Activated T-cell treated with anti-CD3 and anti-CD28 coated beads for 48 hours (primary cell): ENCODE measurements at regions not wholly inside any gene's neighbourhood (a gene's known extent, or its start where the extent isn't known, plus 50 kb on each side); places are given as distances from the start of the nearest gene placed in this dataset.

Experiments
- DNase-seq: peaks from one replicate; pipeline ENCODE4 v3.0.0-alpha.2; 2020; ENCODE audit warnings: low read depth

DNA sequence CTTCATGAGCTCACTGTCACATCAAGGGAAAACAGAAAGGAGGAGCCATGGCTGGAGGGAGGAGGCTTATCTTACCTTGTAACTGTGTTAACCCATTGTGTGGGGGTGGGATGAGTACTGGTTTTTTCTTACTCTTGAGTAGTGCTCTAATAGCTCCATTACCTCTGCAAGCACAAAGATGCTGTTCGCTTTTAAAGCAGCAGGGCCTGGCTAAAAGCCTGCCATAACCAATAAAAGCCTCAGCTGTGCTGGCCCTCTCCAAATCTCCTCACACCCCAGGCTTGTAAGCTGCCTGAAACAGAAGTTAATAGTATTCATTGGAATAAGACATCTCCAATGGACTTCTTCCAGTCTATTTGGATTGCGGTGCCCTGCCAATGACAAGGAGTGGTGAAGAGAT is 544.1 kb downstream of the TUSC7 start:
- no peak for DNase-seq

DNA sequence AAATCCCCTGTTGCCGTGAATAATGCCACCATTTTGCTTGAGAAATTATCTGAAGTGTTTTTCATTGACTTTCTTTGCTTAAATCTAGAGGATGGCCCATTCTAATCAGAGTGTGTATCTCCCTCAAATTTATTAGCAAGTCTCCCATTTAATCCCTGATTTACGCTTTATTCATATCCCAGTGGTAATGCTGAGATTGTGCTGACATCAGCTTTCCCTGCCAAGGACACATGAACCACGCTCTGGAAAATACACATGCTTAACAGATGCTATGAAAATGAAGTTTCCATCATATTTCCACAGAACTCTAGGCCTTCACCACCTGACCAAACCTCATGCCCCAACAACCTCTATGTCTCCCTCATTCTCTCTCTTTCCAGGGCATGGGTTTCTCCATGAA is 545.4 kb downstream of the TUSC7 start:
- no peak for DNase-seq

DNA sequence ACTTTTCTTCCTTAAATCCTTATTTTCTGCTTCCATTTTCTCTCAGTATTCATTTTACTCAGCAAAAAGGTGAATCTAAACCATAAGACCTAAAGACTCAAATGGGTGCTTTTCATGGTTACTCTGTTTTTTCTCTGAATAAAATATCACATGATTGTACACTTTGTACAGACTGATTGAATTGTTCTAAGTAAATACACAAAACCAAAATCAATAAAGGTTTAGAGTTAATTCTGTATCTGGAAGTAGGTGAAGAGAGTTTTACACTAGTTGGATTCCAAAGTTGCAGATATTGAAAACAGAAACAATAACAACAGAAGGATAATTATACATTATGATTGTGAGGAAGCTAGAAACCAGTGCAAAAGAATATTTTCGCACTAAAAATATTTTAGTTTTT is 546.2 kb downstream of the TUSC7 start:
- DNase-seq: no peak

DNA sequence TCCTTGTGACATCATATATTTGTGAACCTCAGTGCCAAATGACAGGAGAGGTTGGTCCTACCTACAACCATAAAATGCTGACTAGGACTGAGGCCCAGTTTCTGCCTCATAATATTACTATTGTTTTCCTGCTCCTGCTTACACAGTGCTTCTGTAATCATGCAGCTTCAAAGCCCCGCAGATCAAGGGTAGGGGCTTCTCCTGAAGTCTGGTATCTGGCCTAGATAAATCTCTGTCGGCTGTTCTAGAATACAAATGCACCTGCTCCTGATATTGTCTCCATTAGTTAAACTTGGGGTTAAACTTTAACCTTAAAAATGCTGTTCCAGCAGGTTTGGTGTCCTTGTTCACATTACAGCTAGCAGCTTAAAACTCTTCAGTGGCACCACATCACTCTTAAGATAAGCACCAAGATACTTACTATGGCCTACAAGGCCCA is 552.4 kb downstream of the TUSC7 start:
- DNase-seq: no peak

DNA sequence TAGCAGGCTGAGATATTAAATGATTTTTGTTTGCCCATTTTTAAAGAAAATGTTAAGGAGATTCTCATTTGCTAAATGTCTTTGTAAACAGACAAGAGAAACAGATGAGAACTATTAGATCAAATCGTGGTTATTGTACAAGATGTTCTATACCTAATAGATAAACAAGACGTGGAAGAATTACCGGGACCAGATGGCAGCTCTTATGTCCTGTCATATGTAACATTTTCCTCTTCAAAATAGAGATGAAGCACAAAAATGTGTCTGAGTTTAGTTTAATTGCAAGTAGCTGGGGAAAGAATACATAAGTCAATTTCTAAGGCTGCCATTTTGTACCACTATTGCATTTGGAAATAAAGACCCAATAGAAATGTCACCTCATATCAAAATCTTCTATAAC is 553.7 kb downstream of the TUSC7 start:
- no peak for DNase-seq

DNA sequence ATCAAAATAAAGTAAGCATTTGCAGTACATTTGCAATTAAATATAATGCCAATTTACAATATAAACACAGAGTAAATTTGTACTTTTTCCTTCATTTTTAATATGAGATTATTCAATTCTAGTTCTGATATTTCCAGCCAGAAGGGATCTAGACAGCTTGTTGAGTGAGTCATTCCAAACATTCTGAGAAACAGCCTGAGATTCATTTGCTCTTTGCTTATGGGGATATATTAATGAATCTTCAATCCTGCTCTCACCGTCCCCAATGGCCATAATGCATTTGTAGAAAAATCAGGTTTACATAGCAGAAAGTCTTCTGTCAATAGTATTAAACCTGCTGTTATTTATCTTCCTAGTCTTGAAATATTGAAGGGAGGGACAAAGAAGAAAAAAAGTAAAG is 554.2 kb downstream of the TUSC7 start:
- DNase-seq: no peak

DNA sequence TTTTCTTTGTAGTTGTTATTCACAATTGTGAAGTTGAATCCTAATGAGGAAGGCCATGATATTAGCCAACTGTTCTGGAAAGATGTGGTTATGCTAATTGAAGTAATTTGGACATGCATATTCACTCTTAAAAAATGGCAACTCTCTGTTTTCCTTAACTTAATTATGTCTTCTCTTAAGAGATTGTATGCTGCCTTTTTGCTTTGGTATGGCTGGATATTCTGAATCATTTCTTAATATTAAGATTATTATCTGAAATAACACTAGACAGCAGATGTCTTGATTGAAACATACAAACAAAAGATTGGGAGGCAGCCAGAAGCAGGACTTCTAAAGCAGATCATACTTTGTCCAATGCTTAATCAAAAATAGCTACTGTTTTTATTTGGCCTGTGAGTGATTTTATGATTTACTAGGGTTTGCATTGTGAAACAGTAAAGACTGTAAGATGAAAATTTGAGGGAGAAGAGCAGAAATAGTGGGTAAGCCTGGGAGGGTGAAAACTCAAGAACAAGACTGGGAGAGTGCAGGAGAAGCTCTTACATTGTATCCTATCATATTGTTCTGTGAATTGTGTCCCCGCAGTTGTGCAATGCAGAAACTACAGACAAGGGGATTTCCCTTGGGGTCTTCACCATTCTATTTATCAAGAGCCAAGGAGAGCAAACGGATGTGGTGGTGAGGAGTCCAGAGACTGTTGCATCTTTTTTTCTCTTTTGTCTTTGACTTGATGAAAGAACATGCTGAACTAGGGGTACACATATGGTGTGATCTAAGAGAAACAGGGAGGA is 554.8 kb downstream of the TUSC7 start:
- no peak for DNase-seq

DNA sequence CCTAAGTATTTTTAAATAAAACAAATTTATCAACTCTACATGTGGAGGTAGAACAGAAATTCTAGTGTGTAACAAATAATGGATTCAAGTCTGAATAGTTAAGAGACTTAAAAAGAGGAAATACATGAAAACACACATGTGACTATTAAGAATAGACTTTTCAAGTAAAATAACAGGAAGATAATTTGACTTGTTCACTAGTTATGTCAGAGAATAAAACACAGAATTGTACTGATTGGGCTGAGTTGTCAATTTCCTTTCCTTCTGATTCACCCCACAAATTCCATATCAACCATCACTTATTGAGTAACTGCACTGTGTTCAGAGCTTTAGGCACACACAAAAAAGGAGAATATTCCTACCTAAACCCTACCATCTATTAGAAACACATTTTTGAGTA is 557.2 kb downstream of the TUSC7 start:
- DNase-seq: no peak

DNA sequence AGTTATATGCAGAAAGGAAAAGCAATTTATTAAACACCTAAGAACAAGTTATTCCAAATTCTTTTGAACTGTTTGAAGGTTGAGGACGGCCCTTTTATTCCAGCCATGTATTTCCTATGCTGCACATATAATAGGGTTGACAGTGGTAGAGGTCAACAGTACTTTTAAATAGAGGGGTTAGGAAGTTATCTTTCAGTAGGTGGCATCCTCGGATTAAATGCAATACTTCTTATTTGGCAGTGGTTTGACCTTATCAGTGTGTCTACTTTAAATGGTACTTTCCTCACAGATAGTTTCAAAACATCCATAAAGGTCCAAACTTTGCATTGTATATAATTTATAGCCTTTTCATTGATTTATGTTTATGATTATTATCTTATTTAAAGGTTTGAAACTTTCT is 558.7 kb downstream of the TUSC7 start:
- DNase-seq: no peak

DNA sequence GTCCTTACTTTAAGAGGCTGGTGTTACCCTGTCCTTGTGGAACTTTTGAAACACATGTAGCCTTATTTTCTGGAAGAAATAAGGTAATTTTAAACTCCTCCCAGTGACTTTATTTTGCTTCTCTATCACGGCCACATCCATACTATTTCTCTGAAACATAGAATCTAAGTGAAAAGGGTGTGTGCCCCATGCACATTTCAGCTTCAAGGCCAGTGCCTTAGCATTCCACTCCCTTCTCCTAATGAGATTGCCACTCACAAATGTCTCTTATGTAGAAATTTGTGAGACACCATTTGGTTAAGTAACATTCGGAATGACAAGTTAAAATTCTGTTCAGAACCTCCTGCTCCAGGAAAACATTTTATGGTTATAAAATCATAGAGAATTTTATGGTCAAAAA is 562.7 kb downstream of the TUSC7 start:
- DNase-seq: no peak

DNA sequence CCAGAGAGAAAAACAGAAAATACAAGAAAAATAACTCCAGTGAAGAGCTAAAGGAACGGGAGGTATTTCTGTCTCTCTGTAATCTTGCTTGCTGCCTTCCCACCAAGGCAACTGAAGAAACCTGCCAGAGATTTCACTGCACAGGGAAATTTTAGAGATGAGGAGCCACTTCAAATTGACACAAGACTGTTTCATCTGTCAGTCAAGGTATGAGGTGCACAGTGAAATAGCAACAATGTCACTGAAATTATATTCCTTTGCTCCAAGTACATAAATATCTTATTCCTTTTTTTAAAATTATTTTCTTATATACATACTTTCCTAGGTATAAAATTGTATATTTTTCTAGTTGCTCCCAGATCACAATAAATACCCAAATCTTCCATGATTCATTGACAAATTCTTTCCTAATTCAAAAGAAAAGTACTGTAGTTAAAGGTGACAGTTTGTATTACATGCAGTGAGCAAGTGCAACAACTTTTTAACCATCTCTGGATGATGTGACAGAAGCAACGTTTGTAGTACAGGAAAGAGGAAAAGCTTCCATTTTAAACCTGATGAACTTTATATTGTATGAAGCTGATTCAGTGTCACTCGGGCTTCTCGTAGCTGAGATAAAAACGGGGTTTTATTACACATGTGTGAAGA is 563.4 kb downstream of the TUSC7 start:
- no peak for DNase-seq

DNA sequence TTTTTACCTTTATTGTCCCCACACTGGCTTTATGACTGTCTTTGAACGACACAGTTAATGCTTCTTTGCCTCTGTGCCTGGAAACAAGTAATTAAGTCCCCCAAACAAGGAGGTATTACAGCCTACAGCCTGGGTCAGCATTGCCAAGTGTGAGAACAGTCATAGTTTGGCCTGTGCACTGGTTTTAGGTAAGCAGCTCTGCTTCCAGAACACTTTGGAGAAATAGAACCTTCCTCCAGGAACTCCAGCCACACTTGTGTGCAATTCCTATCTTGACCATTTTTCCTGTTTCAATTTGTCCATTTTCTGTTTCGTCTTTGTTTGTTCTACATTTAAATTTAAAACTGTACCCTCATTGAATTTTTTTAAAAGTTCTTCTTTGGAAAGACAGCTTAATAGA is 568.2 kb downstream of the TUSC7 start:
- DNase-seq: no peak

DNA sequence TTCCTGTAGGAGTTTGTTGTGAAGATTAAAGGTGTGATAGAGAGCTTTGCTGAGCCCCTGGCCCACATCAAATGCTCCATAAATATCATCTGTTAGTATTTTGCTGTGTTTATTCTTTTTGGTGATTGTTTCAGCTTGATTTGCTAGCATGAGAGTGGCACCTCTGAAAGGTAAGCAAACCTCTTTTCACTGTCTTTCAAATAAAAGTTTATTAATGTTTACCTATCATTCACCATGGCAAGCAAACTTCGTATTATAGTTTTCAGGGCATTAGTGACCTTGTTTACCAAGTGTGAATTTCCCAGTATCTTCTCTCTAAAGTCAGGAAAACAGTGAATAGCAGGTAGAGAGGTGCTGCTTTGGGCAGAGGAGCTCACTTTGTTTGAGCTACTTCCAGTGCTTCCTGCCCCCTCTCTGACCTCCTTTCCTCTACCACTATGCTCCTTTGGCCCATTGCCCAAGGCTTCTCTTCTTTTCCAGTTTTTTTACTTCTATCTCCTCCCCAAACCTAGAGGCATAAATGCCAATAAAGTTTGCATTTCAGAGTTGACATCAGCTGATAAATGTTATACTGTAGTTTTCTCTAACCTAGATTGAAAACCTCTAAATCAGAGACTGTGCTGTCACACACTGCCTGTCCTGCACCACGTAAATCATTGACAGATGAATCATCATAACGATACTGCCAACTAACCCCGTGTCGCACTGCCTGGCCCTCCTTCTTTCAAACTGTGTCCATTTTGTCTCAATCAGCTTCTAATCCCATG is 569.0 kb downstream of the TUSC7 start:
- no peak for DNase-seq

DNA sequence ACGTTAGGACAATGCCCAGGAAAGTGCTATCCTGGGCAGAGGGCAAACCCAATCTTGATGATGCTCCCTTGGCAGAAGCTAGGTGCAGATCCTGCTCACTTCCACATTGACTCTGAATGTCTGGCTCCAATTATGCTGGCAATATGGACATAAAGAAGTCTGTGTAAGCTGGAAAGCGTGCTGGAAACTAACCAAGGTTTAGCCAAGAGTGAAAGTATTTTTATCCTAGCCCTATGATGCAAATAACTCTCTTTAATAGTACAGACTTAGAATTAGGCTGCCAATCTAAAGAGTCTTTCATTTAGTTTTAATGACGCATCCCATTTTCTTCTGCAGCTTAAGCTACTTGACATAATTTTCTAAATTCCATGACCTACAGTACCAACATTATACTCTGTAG is 571.8 kb downstream of the TUSC7 start:
- DNase-seq: no peak

DNA sequence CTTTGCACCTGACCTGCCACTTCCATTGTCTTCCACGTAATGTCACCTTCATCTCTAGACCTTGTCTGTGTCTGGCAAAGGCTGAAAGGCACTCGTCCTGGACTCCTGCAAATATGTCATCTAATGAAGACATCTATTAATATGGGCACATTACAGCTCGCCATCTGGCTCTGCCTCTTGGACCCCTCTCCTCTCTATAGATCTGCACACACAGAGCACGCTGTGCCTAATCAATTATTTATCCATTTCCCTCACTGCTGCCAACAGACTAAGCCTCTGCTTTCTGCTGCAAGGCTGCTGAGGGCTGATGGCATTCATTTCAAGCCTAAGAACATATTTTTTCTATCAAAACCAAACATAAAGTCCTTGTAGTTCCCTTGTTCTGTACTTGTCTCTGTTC is 573.0 kb downstream of the TUSC7 start:
- DNase-seq: no peak

DNA sequence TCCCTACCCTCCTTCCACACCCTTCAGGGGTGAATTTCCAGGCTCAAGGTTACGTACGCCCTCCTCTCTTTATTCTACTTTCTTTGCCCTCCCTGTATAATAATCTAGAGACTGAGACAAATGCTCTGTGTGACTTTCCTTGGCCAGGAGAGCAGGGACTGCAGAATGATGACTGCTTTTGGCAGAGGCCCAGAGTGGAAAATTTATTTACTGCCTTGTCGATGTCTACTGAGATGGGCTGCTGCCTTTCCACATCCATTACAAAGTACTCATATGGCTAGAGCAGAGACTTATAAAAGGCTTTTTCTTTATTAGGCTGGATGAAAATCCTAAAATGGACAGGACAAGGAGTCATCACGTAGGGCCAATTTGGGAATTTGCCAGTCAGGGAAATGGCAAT is 576.2 kb downstream of the TUSC7 start:
- no peak for DNase-seq

DNA sequence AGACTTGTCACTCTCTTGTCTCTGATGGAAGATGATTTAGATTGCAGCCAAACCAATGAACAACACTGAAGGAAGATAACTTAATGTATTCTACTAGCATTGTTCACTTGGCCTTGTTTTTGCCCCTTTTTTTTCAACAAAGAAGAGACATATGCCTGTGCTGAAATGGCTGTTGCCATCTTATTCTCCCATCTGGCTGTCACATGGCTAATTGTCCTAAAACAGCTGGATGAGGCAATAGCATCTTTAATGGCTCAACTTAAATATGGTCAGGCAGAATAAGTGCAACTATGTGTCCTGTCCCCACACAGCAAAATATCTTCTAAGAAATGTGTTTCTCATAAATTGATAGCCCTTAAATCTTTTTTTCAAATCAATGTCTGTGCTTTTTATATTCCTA is 576.9 kb downstream of the TUSC7 start:
- no peak for DNase-seq

DNA sequence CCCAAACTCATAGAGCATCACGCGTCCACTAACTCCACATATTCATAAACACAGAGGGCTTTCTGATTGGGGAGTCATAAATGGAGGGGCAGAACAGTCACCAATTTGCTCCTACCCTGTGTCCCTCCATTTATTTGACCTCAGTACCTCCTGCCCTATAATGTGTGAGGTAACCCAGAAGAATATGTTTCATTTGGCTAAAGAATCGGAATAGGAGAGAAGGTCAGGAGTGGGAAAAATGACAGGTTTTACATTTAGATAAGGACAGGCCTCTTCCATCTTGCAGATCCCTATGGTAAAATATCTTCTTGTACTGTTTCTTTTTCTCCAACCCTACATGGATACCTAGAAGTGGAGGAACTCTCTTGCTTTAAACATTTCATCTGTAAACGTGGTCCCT is 578.0 kb downstream of the TUSC7 start:
- no peak for DNase-seq

DNA sequence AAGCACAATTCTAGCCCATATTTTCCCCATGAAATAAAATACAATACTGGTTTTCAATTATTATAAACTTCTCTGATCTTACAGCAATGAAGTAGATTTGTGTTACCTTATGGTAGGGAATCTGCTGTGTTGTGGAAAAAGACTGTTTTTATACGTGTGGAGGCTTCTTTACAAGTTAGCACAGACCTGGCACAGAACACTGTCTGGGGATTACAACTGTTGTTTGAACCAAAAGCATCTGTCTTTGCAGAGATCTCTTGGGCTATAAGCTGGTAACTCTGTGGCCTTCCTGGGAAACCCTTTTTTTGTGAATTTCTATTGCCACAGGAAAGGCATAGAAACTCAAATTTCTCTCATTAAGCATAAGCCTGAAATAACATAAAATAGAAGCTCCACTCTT is 581.9 kb downstream of the TUSC7 start:
- DNase-seq: no peak

DNA sequence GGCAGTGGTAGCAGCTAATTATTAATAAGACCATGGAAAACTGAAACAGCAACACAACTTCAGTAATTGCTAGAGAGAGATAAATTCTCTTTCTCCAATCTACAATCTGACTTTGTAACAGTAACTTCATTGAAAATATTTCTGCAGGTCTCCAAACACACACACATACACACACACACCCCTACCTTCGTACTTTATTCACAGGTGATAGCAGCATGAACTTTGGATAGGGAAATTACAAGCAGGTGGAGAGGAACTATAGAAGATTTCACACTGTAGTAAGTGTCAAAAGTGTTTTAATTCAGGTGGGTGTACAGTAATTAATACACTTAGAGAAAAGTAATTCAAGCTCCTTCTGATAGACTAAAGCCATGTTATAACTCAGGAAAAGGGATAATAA is 587.5 kb downstream of the TUSC7 start:
- no peak for DNase-seq

DNA sequence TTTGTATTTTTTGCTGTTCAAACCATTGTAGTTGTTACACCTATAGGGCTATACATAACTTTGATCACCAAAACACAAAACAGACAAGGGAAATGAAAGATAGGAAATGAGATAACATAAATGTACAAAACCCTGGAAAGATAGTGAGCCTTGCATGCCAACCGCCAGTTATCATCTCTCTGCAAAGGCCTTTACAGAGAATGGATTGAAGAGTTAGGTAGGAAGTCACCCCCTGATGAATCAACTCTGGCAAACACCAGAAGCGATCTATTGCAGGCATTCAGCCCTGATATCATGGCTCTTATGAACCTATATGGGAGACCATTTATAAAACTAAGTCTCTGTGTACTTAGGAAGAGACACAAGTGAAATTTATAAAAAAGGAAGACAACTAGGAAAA is 588.0 kb downstream of the TUSC7 start:
- DNase-seq: no peak

DNA sequence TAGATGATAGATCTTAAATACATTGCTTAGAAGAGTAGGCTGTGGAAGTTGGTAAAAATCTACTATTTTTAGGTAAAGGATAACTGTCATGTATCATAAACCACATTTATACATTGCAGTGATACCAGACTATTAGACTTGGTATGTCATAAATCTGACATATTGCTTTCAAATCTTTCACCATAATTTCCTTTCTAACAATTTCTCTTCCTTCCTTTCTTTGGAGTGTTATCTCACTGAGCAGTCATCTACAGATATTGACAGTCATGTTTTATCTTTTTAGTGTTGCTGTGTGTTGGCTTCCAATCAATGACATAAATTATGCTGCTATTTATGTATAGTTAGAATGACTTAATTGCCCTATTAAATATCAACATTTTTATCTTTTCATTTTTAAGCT is 588.7 kb downstream of the TUSC7 start:
- DNase-seq: no peak

DNA sequence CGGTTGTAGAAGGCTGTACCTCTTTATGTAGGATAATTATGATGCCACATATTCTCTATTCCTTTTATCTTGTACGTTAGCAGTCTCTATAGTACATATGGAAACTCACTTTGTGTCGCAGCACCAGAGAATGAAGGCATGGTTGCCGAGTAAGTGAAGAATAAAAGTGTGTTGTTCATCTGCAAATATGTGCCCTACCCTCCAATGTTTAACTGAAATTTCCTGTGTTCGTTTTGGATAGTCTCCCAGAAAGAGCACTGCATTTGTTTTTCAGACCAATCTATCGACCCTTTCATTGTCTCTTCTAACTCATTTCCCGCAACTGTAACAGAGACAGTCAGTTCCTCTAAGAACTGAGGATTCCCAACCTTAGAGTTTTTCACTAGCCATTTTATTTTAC is 592.8 kb downstream of the TUSC7 start:
- DNase-seq: no peak
